GM19240 (cell line): ENCODE measurements at regions not wholly inside any gene's neighbourhood (a gene's known extent, or its start where the extent isn't known, plus 50 kb on each side); places are given as distances from the start of the nearest gene placed in this dataset.
A peak's percentile ranks its signal among the peaks of the same experiment; 100 is the strongest.

Experiments used
- DNase-seq: peaks from one replicate; pipeline ENCODE4 v3.0.0; 2011; ENCODE audit warnings: low spot score; ENCODE audit not compliant: insufficient read length

DNA sequence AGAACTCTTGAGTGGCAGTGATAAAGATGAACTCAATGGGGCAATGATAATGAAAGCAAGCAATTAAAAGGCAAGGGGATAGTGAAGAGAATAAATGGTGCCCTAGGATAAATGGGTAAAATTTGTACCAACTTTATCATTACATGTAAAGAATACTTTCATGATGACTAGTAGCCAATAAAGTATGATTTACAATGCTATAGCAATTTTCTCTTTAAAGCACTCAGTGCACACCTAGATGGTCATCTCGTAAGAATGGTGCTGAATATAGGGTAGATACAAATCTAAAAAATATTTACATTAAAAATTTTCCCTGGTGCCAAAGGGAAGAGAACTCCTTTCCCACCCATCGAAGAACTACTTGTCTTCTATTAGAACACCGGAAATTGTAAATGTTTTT lies 651.4 kb downstream of the STPG2 start:
- DNase-seq: no peak

DNA sequence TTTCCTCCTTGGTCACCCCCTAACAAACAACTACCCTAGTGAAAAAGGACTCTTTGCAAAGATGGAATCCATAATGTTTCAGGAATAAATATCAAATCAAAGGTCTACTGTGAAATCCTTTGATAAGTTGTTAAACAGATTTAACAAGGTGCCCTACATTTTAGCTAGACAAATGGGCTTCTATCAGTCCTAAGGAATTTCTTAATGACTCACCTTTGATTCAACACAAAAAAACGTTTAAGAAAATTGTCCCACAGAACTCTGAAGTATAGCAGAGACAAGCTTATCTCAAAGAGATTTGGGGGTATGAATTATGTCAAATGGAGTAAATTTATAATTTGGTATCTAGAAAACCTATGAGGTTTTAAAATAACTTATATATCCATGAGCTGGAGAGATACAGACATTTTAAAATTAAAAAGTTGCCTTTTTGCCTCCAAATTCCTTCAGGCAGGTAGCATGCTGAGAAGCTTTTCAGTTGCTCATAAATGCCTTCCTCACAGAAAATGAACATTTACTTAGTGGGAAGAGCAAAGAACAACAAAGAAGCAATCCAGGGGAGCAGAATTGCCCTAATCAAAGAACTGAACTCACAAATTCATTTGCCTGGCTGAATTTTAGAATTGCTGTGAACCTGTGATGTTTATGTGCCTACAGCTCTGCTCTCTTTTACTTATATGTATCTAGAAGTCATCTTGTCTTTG lies 649.3 kb downstream of the STPG2 start:
- DNase-seq: no peak

DNA sequence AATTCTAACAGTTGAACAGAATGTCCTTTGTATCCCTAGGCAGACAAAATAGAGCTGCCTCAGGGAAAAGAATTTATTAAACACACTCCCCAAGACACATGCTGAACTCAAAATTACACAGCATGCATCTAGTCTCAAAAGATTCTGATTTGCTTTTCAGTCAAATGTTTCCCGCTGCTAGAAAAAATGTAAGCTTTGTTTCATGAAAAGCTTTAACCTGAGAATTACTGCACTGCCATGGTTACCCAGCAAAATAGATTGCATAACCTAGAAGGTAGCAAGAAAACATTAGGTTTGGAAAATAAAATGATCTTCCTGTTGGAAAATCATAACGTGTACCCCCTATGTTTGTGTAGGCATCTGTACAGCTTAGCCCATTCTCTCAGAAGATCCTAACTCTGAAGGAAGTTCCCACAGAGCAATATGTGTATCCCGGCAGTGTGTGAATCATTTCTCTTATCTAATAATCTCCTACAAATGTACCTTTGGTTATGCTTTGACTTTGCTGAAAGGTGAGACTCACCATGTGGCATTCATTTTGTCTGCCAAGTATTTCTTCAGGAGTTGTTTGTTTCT lies 646.9 kb downstream of the STPG2 start:
- DNase-seq: no peak

DNA sequence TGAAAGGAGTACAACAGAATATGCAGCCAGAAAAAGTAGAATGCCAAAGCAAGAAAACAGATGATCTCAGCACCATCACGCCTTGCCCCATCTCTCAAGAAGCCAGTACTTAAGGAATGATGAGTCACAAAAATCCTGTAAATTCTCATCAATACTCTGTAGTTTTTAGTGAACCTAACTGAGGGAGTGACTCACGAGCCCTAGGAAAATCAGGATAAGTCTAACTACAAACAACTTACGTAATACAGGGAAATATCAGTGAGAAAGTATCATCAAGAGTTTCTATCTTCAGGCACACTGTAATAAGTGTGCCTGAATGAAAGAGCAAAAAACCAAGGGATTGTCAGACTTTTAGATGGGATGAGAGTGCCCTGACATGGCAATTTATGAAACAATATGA lies 644.4 kb downstream of the STPG2 start:
- DNase-seq: no peak

DNA sequence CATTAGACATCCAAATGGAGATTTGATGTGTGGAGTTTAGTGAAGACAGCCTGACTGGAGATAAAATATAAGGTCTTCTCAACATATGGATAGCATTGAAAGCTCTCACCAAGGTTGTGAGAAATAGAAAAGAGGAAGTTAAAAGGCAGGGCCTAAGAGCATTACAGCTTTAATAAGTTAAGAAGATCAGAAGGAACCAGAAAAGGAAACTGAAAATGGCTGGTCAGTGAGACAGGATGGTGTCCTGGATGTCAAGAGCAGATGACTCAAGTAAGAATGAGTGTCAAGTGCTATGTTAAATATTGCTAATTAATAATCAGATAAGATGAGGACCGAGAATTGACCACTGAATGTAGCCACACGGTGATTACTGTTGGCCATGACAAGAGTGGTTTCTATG lies 642.9 kb downstream of the STPG2 start:
- peak; percentile 0 for DNase-seq

DNA sequence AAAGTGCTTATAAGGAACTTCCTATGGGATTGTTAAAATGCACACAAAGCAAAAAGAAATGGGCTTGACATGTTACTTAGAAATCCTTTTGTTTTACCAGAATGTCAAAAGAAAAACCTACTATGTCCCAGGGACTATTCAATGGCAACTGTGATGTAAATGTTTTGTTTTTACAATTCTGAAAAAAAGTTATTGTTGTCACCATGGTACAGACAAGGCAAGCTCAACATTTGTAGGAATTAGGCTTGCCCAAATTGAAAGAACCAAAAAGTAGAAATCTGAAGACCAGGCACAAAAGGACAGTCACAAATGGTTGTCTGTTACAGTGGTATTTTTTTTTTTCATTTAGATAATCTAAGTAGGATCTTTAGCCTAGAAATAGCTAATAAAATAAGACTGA lies 638.6 kb downstream of the STPG2 start:
- DNase-seq: no peak

DNA sequence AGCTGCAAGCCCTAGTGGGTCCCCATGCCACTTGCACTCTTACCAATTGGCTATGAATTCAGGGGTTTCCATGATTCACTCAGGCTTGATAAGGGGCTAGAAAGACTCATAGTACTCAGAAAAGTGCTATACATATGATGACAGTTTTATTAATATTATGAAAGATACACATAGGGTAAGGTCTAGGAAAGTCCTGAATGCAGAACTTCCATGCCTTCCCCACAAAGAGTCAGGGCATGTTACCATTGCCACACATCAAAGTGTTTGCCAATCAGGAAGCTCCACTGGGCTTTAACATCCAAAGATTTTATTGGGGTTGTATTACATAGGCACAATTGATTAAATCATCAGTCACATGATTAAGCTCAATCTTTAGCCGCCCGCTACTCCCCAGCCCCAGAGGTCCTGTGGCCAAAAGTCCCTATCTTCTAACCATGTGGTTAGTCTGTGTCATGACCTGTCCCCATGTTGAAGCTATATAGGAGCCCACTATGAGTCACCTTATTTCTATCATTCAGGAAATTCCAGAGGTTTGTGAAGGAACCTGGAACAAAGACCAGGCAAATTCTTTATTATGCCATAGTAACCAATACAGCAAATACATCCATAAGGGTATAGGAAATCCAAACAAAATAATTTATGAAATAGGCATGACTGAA lies 635.6 kb downstream of the STPG2 start:
- no peak for DNase-seq
